Panc1 (cell line): ENCODE measurements at regions not wholly inside any gene's neighbourhood (a gene's known extent, or its start where the extent isn't known, plus 50 kb on each side); places are given as distances from the start of the nearest gene placed in this dataset.
"Not testable (repeated sequence)": the region's sequence is repeated elsewhere in the genome, so short reads cannot be mapped to it uniquely, and the experiment has no call there.

Experiments used
- CTCF ChIP-seq: fragments of 450-650 bp; IDR thresholded peaks from 2 replicates; pipeline ENCODE4 v1.5.1; 2017; ENCODE audit warnings: mild to moderate bottlenecking
- POLR2AphosphoS5 ChIP-seq: IDR thresholded peaks from 2 replicates; pipeline ENCODE4 v1.6.1; 2012; ENCODE audit warnings: mild to moderate bottlenecking, low read depth, low read length, moderate library complexity

DNA sequence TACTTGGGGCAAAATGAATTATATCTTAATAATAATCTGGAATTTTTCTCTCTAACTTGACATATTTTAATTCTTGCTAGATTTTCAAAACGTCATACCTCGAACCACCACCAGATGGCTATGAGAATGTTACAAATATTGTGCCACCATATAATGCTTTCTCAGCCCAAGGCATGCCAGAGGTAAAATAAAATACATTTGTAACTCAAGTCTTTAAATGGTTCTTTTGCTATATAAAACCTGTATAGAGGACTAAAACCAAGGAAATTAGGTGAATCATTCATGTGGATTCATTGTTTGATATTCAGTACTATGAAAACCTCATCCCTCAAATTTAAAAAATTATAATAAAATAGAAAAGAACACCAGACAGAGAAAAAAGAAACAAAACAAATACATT, 72.2 kb upstream of the XKR3 start:
- not testable (repeated sequence) for TF ChIP-seq POLR2AphosphoS5, CTCF
